Endothelial cell of umbilical vein (primary cell): ENCODE measurements at regions not wholly inside any gene's neighbourhood (a gene's known extent, or its start where the extent isn't known, plus 50 kb on each side); places are given as distances from the start of the nearest gene placed in this dataset.

Source experiments
- BruUV-seq: library from RNA; stranded (reverse); fragments of 400-500 nt; replicated peaks from 2 replicates; lab custom pipeline; 2021; lab: Mats Ljungman, UMichigan
- CTCF ChIA-PET: fragments of 300-600, 350-600 bp; sonication (Branson Sonifier 250); formaldehyde crosslinking; loops from one replicate; lab custom pipeline; 2021; ENCODE audit warnings: antibody characterized with exemption, inconsistent platforms; lab: Charles Lee
- POLR2A ChIA-PET: fragments of 300-600, 350-600 bp; sonication (Branson Sonifier 250); formaldehyde crosslinking; loops from one replicate; lab custom pipeline; 2021; ENCODE audit warnings: antibody characterized with exemption, inconsistent platforms; lab: Charles Lee
- DNase-seq: peaks from one replicate; pipeline ENCODE4 v3.0.0-alpha.2; 2011; ENCODE audit warnings: low read depth, low spot score
- FAIRE-seq: peaks from 2 replicates; lab custom pipeline; 2011; peaks lifted over from hg19 to GRCh38; lab: Jason Lieb, UNC
- H2AFZ ChIP-seq: 2 replicates; pipeline ENCODE4 v1.6.0; 2012; ENCODE audit warnings: low read depth, low read length, control low read depth, inconsistent platforms
- H3K27ac ChIP-seq: 2 replicates; pipeline ENCODE4 v1.5.1; 2011; ENCODE audit warnings: low read depth, mild to moderate bottlenecking, control low read depth, low read length, moderate library complexity; ENCODE audit not compliant: insufficient read depth
- H3K27me3 ChIP-seq, 2 experiments: 2 replicates each; pipeline versions ENCODE4 v1.6.0 to v1.6.1; 2011; ENCODE audit warnings: low read length in 2 of 2, mixed read lengths in 1 of 2; ENCODE audit not compliant: control insufficient read depth in 2 of 2, insufficient read depth in 2 of 2
- H3K36me3 ChIP-seq, 2 experiments: 2 replicates in 1 of 2; 3 replicates in 1 of 2; pipeline ENCODE4 v1.5.1; 2011; ENCODE audit warnings: low read length in 2 of 2, mild to moderate bottlenecking in 1 of 2, moderate library complexity in 1 of 2; ENCODE audit not compliant: control insufficient read depth in 2 of 2, insufficient read depth in 2 of 2; ENCODE audit errors: extremely low read depth in 1 of 2
- H3K4me1 ChIP-seq: 3 replicates; pipeline ENCODE4 v1.5.1; 2011; ENCODE audit warnings: mild to moderate bottlenecking, low read length; ENCODE audit not compliant: control insufficient read depth, insufficient read depth; ENCODE audit errors: extremely low read depth
- H3K4me2 ChIP-seq: 2 replicates; pipeline ENCODE4 v1.6.1; 2011; ENCODE audit warnings: low read length, control low read depth, mixed read lengths; ENCODE audit not compliant: insufficient read depth
- H3K4me3 ChIP-seq, 3 experiments: fragments of 200-600 bp in 1 of 3; sonication (generic), shearing (Covaris generic) in 1 of 3; replicated peaks in 1 of 3; 2 replicates each; pipeline ENCODE4 v1.5.1; 2011 to 2016; ENCODE audit warnings: control low read depth in 3 of 3, low read length in 3 of 3, mild to moderate bottlenecking in 2 of 3, inconsistent platforms in 1 of 3, low read depth in 1 of 3, moderate library complexity in 1 of 3; ENCODE audit not compliant: insufficient read depth in 1 of 3
- H3K79me2 ChIP-seq: 2 replicates; pipeline ENCODE4 v1.6.0; 2012; ENCODE audit warnings: low read length, inconsistent platforms; ENCODE audit not compliant: control insufficient read depth, insufficient read depth
- H3K9ac ChIP-seq: replicated peaks from 2 replicates; pipeline ENCODE3; 2011; ENCODE audit warnings: low read length, control low read depth; ENCODE audit not compliant: insufficient read depth; ENCODE audit errors: extremely low read depth
- H3K9me1 ChIP-seq: replicated peaks from 3 replicates; pipeline ENCODE4 v1.6.0; 2011; ENCODE audit warnings: mild to moderate bottlenecking, low read length; ENCODE audit not compliant: control insufficient read depth, insufficient read depth; ENCODE audit errors: extremely low read depth
- H3K9me3 ChIP-seq: replicated peaks from 2 replicates; pipeline ENCODE4 v1.5.1; 2012; ENCODE audit warnings: low read length, inconsistent platforms; ENCODE audit not compliant: control insufficient read depth, insufficient read depth
- H4K20me1 ChIP-seq: replicated peaks from 2 replicates; pipeline ENCODE3; 2011; ENCODE audit warnings: mild to moderate bottlenecking, low read length; ENCODE audit not compliant: control insufficient read depth, insufficient read depth; ENCODE audit errors: extremely low read depth
- CTCF ChIP-seq, 2 donors: IDR thresholded peaks; 1 replicate in 1 of 2; 2 replicates in 1 of 2; pipeline ENCODE4 v1.5.1; 2011; ENCODE audit warnings: low read length in 2 of 2, mild to moderate bottlenecking in 2 of 2, moderate library complexity in 2 of 2, control low read depth in 1 of 2, inconsistent platforms in 1 of 2, low read depth in 1 of 2; ENCODE audit not compliant: insufficient read depth in 1 of 2; ENCODE audit errors: extremely low read depth in 1 of 2
- EZH2 ChIP-seq: IDR thresholded peaks from 2 replicates; pipeline ENCODE4 v1.6.1; 2012; ENCODE audit warnings: borderline replicate concordance, low read depth, mild to moderate bottlenecking, moderate library complexity, low read length, inconsistent platforms; ENCODE audit not compliant: severe bottlenecking
- FOS ChIP-seq: IDR thresholded peaks from 2 replicates; pipeline ENCODE4 v1.6.1; 2011; ENCODE audit warnings: mild to moderate bottlenecking, low read length, moderate library complexity, borderline replicate concordance; ENCODE audit not compliant: insufficient read depth
- GATA2 ChIP-seq: IDR thresholded peaks from 2 replicates; pipeline ENCODE4 v1.7.0; 2011; ENCODE audit warnings: low read depth, mild to moderate bottlenecking, moderate library complexity, mixed read lengths, low read length; ENCODE audit not compliant: insufficient read length, insufficient read depth
- JUN ChIP-seq: IDR thresholded peaks from 2 replicates; pipeline ENCODE4 v1.6.1; 2011; ENCODE audit warnings: borderline replicate concordance, low read depth; ENCODE audit not compliant: insufficient read length, insufficient read depth
- MAX ChIP-seq: IDR thresholded peaks from 2 replicates; pipeline ENCODE4 v1.6.1; 2011; ENCODE audit not compliant: insufficient read depth, insufficient read length
- MYC ChIP-seq: IDR thresholded peaks from one replicate; pipeline ENCODE4 v1.6.1; 2011; ENCODE audit warnings: mild to moderate bottlenecking, low read depth, low read length
- POLR2A ChIP-seq: IDR thresholded peaks from 2 replicates; pipeline ENCODE4 v1.6.1; 2012; ENCODE audit warnings: low read depth, mild to moderate bottlenecking, control low read depth, low read length
- POLR2AphosphoS5 ChIP-seq: IDR thresholded peaks from 2 replicates; pipeline ENCODE4 v1.6.1; 2012; ENCODE audit warnings: low read depth, mild to moderate bottlenecking, control low read depth, low read length, moderate library complexity; ENCODE audit not compliant: insufficient read depth
- dilution Hi-C: fragments of 300-500 bp; cut with MboI; formaldehyde crosslinking; loops from one replicate; pipeline ENCODE4 v1.15.0; 2019; ENCODE audit warnings: low sequenced_read_pairs; ENCODE audit not compliant: extremely low pct_ligation_motif_present
- intact Hi-C: fragments of 100-400 bp; cut with micrococcal nuclease; formaldehyde crosslinking; loops from one replicate; pipeline ENCODE4 v1.10.0; 2022

GRCh38 chr17:34716291-34716690 lies 136.9 kb downstream of the TMEM132E start:
- Histone ChIP-seq H3K36me3 (no peaks in the 10 kb centered on the region), H3K9me1 (no peaks in the 10 kb centered on the region), H3K27ac (no peak overlapping the region), H2AFZ (no peak overlapping the region), H4K20me1 (no peaks in the 10 kb centered on the region), H3K4me2 (no peak overlapping the region), H3K27me3 (no peaks in the 10 kb centered on the region), H3K4me3 (no peak overlapping the region), H3K79me2 (no peaks in the 10 kb centered on the region), H3K9ac (no peak overlapping the region), H3K4me1 (no peaks in the 10 kb centered on the region), H3K9me3 (no peaks in the 10 kb centered on the region)
- FAIRE-seq (no peak), DNase-seq (no peak)
- TF ChIP-seq POLR2A (no peak), JUN (no peak), FOS (no peak), GATA2 (no peak), POLR2AphosphoS5 (no peak), MYC (no peak), CTCF (IDR thresholded peaks at IDR 0.05; ENCODE audit: extremely low read depth in 1 of 2, insufficient read depth in 1 of 2, low read depth in 1 of 2, low read length in 2 of 2) (no peak), EZH2 (no peak), MAX (no peak)
- dilution Hi-C loops, result no loop called here
- POLR2A ChIA-PET, result no interaction called here
- CTCF ChIA-PET, result no interaction called here
- no TSS peak for BruUV-seq
- intact Hi-C loops, result no loop called here
